GM18861 (cell line): ENCODE measurements at regions not wholly inside any gene's neighbourhood (a gene's known extent, or its start where the extent isn't known, plus 50 kb on each side); places are given as distances from the start of the nearest gene placed in this dataset.
"Not testable (repeated sequence)": the region's sequence is repeated elsewhere in the genome, so short reads cannot be mapped to it uniquely, and the experiment has no call there.

Experiments
- ATAC-seq: cut with Tn5 transposase; IDR thresholded peaks from one replicate; pipeline ENCODE4 v1.9.1; 2021; ENCODE audit not compliant: unreplicated experiment

DNA sequence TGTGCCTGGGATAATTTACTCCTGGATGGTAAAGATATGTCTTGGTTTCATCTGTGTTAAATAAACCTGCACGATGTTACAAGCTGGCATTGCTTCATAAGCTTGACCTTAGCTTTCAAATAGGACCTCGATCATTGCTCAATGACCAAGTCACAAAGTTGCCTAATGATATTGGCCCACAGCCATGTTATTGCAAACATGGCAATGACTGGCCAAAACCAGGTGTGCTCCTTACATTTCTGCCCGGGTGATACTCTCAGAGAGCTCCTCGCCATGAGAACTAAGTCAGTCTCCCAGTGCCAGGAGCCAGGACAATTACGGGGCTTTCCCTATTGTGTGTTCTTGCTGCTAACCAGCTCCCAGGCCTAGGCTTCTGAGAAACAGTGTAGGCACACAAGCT, 72.5 kb upstream of the CYP1B1 start:
- ATAC-seq, result no peak

GRCh38 chr2:38147333-38148121, 71.6 kb upstream of the CYP1B1 start:
- no peak for ATAC-seq

GRCh38 chr2:38146907-38147307, 71.0 kb upstream of the CYP1B1 start:
- peak; percentile 86 for ATAC-seq

DNA sequence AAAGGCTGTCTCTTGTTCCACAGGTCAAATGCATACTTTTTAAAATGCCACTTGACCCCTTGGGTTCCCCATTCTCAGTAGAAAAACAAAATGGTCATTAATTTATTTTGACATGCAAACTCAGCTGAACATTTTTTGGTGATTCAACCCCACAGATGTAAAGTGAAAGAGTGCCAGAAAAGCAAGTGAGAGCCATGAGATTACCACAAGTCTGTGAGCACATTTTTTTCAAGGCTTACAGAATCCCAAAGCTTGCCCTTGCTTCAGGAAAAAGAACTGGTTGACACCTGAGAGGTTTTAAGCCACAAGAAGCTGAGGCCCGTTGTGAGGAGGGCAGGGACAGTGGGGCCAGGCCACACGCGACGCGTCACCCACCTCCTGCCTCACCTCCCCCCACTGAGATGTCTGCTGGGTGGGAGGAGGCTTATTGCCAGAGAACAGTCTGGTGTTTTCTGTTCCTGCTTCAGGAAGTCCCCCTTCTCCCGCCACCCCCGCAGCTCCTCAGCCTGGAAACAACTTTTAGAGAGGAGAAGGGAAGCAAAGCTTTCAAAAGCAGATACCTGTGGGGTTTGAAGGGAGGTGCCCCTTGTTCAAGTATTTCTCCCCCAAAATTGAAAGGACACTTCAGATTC, 70.4 kb upstream of the CYP1B1 start:
- no peak for ATAC-seq

- no peak for ATAC-seq
These were observed 69.3 kb upstream of the CYP1B1 start for GRCh38 chr2:38145236-38145635.

DNA sequence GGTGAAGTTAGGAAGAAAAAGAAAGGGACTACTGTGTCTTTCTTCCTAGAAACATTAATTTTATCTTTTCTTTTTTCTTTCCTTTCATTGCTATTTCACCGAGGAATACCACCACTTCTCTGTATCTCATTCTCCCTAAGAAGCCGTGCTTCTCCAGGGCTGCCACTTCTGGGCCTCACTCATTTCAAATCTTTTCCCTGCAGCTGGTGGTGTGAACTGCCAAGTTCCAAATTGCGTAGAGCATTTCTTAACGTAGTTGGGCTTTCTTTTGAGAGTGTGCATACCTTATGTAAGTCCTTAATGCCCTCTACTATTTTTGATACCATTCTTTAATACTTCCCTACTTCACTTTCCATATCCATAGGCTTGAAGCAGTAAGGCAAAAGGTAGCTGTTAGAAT, 66.7 kb upstream of the CYP1B1 start:
- no peak for ATAC-seq

GRCh38 chr2:38141501-38141900, 65.5 kb upstream of the CYP1B1 start:
- no peak for ATAC-seq

DNA sequence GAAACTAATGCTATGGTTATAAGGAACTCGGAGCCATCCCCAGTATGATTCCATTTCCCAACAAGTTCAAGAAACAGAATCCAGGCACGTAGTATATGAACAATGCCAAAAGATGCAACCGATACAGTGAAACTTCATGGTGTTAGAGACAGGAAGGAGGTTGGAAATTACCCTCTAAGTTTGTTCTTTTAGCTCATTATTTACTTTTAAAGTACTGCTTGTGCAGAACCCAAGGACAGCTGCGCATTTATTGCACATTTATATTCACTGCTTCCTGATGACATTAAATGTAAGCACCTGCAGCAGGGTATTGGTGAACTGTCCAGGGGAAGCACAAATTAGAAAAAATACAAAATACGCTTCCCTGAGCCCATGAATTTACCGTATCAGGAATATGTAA, 63.0 kb upstream of the CYP1B1 start:
- no peak for ATAC-seq

DNA sequence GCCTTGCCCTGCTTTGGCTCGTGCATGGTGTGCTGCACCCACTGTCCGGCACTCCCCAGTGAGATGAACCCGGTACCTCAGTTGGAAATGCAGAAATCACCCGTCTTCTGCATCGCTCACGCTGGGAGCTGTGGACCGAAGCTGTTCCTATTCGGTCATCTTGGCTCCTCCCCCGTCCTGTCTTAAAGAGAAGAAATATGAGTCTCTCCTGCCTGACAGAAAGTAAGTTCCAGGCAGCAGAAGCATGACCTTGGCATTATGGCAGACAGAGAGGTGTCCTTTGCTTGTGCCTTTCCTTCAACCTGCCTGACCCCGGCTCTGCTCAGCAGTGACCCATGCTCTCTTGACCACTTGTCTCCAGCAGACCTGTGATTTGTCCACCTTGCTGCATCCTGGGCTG, 62.5 kb upstream of the CYP1B1 start:
- no peak for ATAC-seq

GRCh38 chr2:38137958-38138357, 62.0 kb upstream of the CYP1B1 start:
- not testable (repeated sequence) for ATAC-seq

DNA sequence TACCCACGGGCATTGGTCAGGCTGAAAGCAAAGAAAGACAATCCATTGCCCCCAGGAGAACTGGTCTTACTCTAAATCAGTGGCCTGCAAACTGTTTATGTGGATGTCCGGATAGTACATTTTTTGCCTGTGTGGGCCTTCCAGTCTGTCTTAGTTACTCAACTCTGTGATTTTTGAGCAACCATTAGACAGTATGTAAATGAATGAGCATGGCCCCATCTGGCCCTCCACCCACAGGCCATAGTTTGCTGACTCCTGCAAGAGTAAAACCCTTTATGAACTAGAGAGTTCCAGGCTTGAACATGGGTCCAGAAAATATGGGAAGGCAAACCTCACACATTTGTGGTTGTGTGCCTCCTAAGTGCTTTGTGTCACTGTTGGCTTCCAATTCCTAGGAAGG, 55.7 kb upstream of the CYP1B1 start:
- no peak for ATAC-seq

GRCh38 chr2:38130876-38131275, 54.9 kb upstream of the CYP1B1 start:
- no peak for ATAC-seq

- no peak for ATAC-seq
These were observed 54.0 kb upstream of the CYP1B1 start for GRCh38 chr2:38129987-38130386.

DNA sequence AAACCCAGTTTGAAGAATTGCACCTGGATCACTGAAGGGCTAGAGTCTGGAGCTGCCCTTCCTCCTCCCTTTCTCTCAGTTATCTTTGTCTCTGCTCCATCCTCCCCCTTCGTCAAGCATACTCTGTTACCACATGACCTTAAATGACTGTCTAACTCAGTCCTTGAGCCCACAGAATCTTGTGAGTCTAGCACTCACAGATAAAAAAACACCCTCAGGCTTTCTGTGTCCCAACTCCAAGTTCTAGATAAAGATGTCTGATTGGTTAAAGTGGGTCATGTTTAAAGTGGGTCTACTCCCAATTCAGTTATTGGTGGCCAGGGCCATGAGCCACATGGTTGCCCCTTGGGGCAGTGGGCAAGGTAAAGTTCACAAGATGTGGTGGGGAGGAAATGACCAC, 53.5 kb upstream of the CYP1B1 start:
- no peak for ATAC-seq

- no peak for ATAC-seq
These were observed 52.7 kb upstream of the CYP1B1 start for GRCh38 chr2:38128653-38129052.

- no peak for ATAC-seq
These were observed 51.3 kb upstream of the CYP1B1 start for GRCh38 chr2:38127277-38127676.

- no peak for ATAC-seq
These were observed 49.9 kb upstream of the CYP1B1 start for GRCh38 chr2:38125842-38126241.
